ENCODE measurements at regions not wholly inside any gene's neighbourhood (a gene's known extent, or its start where the extent isn't known, plus 50 kb on each side); places are given as distances from the start of the nearest gene placed in this dataset.
A peak's percentile ranks its signal among the peaks of the same experiment; 100 is the strongest.
"Not testable (repeated sequence)": the region's sequence is repeated elsewhere in the genome, so short reads cannot be mapped to it uniquely, and the experiment has no call there.

DNA sequence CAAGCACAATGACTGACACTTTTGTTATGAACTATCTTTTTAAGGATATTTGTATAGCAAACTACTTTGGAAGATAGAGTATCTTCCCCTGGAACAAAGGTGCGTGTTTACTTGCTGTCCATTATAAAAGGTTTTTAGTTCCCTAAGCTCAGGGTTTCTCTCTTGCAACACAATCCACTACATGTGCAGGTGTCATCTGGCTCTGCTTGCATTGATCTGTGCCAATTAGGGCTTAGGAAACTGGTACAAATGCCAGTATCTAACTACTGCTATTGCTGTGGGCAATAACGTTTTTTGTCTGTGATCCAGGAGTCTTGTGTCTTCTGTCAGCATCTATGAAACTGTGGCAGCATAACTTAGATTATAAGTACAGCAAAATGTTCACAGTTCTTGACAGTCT lies 68.3 kb upstream of the ABCD3 start:
- no peak for DNase-seq (ENCODE audit: low read depth)
- TF ChIP-seq, protein P1, sequence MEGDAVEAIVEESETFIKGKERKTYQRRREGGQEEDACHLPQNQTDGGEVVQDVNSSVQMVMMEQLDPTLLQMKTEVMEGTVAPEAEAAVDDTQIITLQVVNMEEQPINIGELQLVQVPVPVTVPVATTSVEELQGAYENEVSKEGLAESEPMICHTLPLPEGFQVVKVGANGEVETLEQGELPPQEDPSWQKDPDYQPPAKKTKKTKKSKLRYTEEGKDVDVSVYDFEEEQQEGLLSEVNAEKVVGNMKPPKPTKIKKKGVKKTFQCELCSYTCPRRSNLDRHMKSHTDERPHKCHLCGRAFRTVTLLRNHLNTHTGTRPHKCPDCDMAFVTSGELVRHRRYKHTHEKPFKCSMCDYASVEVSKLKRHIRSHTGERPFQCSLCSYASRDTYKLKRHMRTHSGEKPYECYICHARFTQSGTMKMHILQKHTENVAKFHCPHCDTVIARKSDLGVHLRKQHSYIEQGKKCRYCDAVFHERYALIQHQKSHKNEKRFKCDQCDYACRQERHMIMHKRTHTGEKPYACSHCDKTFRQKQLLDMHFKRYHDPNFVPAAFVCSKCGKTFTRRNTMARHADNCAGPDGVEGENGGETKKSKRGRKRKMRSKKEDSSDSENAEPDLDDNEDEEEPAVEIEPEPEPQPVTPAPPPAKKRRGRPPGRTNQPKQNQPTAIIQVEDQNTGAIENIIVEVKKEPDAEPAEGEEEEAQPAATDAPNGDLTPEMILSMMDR (IDR thresholded peaks at IDR 0.05; ENCODE audit: low read depth, low read length, missing control alignments), result no peak
- no peak overlapping the region for H3K4me3 ChIP-seq (ENCODE audit: low read depth, low read length)

DNA sequence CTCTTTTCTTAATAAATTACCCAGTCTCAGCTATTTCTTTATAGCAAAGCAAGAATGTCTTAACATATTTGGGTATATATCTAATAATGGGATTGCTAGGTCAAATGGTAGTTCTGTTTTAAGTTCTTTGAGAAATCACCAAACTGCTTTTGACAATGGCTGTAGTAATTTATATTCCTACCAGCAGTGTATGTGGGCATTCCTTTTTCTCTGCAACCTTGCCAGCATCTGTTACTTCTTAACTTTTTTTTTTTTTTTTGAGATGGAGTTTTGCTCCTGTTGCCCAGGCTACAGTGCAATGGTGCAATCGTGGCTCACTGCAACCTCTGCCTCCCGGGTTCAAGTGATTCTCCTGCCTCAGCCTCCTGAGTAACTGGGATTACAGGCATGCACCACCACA lies 69.8 kb upstream of the ABCD3 start:
- not testable (repeated sequence) for DNase-seq (ENCODE audit: low read depth); H3K4me3 ChIP-seq (ENCODE audit: low read depth, low read length)

DNA sequence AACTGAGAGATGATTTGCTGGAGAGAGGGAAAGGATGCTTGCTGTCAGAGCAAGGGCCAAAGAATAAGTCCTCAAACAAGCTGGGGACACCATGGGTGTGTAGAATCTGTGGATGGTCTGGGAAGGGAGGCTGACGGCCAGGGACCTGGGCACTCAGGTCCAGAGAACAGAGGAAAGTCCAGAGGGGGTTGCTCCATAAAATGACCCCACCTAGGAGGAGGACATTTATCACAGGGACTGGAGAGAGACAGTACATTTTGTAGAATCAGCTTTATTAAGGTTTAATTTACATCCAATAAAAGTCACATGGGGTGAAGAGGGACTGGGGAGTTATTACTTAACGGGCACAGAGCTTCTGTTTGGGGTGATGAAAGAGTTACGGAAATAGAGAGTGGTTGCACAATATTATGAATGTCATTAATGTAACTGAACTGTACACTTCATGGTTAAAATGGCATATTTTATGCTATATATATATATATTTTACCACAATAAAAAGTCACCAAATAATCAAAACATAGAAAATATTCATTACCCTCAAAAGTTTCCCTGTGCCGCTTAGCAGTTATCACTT lies 73.0 kb upstream of the ABCD3 start:
- TF ChIP-seq, protein P1 (IDR thresholded peaks at IDR 0.05; ENCODE audit: low read depth, low read length, missing control alignments), result no peak
- H3K4me3 ChIP-seq (ENCODE audit: low read depth, low read length), result no peak overlapping the region
- no peak for DNase-seq (ENCODE audit: low read depth)

DNA sequence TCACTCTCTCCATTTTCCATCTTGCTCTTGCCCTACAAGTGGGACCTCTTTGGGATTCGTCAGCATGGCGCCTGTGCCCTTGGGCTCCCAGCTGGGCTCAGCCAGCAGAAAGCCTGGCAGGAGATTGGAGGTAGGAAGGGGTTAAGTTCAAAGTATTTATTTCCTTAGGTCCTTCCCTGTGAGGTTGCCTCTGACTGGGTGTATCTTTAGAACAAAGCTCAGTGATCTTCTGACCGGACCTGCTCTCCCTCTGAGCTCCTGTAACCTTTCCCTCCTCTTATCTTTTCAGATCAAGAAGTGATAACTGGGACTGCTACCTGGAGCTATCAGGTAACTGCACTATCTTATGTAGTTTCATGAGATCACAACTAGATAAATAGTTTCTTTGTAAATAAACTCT lies 75.8 kb upstream of the ABCD3 start:
- H3K4me3 ChIP-seq (ENCODE audit: low read depth, low read length), result no peak overlapping the region
- TF ChIP-seq, protein P1 (IDR thresholded peaks at IDR 0.05; ENCODE audit: low read depth, low read length, missing control alignments), result no peak
- DNase-seq (ENCODE audit: low read depth), result no peak

DNA sequence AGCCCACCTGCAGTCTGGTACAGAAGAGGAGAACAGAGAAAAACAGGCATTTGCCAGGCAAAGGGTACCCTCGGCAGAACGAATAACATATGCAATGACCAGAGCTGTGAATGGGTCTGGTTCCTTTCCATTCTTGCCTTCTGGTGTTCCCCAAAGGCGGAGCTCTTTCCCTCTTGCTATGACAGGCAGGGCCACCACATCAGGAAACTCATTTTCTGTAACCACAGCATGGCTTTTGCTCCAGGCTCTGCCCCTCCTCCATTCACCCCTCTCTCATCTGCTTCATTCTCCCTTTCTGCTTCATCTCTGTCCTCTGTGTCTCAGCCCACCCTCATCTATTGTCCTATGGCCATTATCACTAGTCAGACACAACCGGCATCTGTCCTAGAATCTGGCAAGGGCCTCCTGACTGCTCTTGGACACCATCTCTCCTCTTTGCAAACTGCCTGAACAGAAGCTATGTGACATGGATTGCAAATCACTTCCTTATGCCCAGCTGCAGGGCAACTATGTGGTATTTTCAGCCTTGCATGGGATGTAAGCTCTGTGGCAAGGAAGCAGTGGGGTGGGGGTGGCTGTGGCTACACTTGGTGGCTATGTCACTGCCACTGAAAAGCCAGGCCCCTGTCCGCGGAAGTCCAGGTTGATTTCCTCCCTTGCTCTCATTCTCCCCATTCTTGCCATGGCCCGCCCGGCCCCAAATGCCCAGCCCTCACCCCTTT lies 78.8 kb upstream of the ABCD3 start:
- no peak overlapping the region for H3K4me3 ChIP-seq (ENCODE audit: low read depth, low read length)
- DNase-seq (ENCODE audit: low read depth), result no peak
- TF ChIP-seq, protein P1 (IDR thresholded peaks at IDR 0.05; ENCODE audit: low read depth, low read length, missing control alignments), result no peak

DNA sequence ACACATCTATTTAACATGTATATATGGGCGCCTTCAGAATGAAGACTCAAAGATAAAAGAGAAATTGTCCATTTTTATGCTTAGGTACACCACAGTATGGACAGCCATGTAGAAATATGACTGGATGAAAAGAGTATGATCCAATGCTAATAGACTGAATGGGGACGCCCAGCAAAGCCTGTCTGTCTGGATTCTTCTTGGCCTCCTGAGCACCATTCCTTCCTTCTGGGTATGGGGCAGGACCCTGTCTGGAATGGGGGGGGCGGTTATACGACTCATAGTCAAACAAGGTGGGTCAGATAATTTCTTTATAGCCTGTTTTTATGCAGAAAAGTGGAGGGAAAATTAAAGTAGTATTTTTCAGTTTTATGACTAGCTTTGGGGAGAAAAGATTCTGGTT lies 81.2 kb upstream of the ABCD3 start:
- DNase-seq (ENCODE audit: low read depth), result no peak
- TF ChIP-seq, protein P1 (IDR thresholded peaks at IDR 0.05; ENCODE audit: low read depth, low read length, missing control alignments), result no peak

DNA sequence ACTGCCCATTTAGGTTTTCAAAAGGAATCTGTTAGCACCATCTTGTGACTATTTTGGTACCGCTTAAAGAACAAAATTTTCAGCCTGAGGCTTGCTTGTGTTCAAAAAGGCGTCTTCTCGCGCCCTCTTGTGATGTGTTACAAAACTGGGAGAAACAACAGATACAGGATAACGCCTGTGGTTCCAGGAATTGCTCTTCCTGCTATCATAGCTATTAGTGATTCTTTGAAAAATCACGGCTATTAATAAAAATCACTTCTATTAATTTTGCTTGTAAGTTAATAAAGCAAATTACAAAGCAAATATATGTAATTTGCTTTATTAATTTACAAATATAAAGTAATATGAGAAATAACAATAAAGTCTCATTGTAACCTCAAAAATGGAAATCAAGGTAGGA lies 82.2 kb upstream of the ABCD3 start:
- H3K4me3 ChIP-seq (ENCODE audit: low read depth, low read length), result no peak overlapping the region
- DNase-seq (ENCODE audit: low read depth), result peak; percentile 44
- TF ChIP-seq, protein P1 (IDR thresholded peaks at IDR 0.05; ENCODE audit: low read depth, low read length, missing control alignments), result peak; percentile 68

More for the DNA sequence above, 81.2 kb upstream of the ABCD3 start:
- H3K4me3 ChIP-seq (ENCODE audit: low read depth, low read length), result no peak overlapping the region

Data from GM12864 (cell line).